Uterus (tissue), 3 donors: ENCODE measurements at regions not wholly inside any gene's neighbourhood (a gene's known extent, or its start where the extent isn't known, plus 50 kb on each side); places are given as distances from the start of the nearest gene placed in this dataset.

Source experiments
- DNase-seq, 2 donors: peaks; one replicate each; pipeline ENCODE4 v3.0.0-alpha.2; 2019 to 2020
- H3K27ac ChIP-seq, 2 donors: fragments of 200-600 bp; sonication (generic); 1 replicate in 1 of 2; 2 replicates in 1 of 2; pipeline ENCODE4 v1.5.1; 2016 to 2018
- H3K27me3 ChIP-seq, 2 donors: fragments of 200-600 bp; sonication (generic); one replicate each; pipeline ENCODE4 v1.5.1; 2018 to 2019; ENCODE audit warnings: control low read depth in 1 of 2
- H3K36me3 ChIP-seq, 2 donors: fragments of 200-600 bp; sonication (generic); one replicate each; pipeline ENCODE4 v1.5.1; 2019; ENCODE audit warnings: control low read depth in 1 of 2
- H3K4me1 ChIP-seq, 2 donors: fragments of 200-600 bp; sonication (generic); one replicate each; pipeline ENCODE4 v1.5.1; 2018 to 2019; ENCODE audit warnings: control low read depth in 1 of 2
- H3K4me3 ChIP-seq, 2 donors: fragments of 200-600 bp; sonication (generic); 1 replicate in 1 of 2; 2 replicates in 1 of 2; pipeline ENCODE4 v1.5.1; 2018 to 2019; ENCODE audit warnings: mild to moderate bottlenecking in 1 of 2
- H3K9me3 ChIP-seq, 2 donors: fragments of 200-600 bp; sonication (generic); one replicate each; pipeline ENCODE4 v1.5.1; 2019; ENCODE audit warnings: control low read depth in 1 of 2
- CTCF ChIP-seq, 4 experiments: fragments of 200-600 bp in 2 of 4; fragments of 450-650 bp in 2 of 4; sonication (generic) in 2 of 4; IDR thresholded peaks; one replicate each; pipeline ENCODE4 v1.5.1; 2016 to 2019; ENCODE audit warnings: antibody characterized with exemption in 4 of 4, mild to moderate bottlenecking in 2 of 4, moderate library complexity in 1 of 4
- POLR2A ChIP-seq, 2 donors: fragments of 450-650 bp; IDR thresholded peaks; one replicate each; pipeline ENCODE4 v1.6.1; 2016; ENCODE audit warnings: antibody characterized with exemption in 2 of 2, mild to moderate bottlenecking in 1 of 2, moderate library complexity in 1 of 2
- intact Hi-C: fragments of 100-400 bp; cut with DNase I; formaldehyde crosslinking; loops from one replicate; pipeline ENCODE4 v1.15.1; 2023; ENCODE audit warnings: low total_unique reads
- donor health status: DM: yes; HTN: yes; CAD: no.

DNA sequence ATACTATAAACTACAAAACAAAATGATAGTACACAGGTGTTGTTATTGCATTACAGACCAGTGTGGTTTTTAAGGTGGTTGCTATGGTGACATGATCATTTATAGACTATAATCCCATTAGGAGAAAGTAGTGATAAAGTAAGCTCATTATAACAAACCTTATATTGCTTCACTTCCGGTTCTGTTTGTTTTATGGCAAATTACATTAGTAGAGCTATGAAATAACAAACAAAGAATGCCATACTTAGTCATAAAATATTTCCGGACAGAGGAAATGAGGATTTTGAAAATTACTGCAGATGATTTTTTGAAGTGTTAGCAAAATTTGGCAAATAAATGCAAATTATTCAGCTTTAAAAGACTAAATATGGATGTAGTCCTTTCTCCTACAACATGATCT, 640.4 kb upstream of the ARPP21 start:
- no peak overlapping the region for H3K27ac ChIP-seq
- no peaks in the 10 kb centered on the region for H3K9me3 ChIP-seq
- no peaks in the 10 kb centered on the region for H3K27me3 ChIP-seq
- H3K4me1 ChIP-seq: no peaks in the 10 kb centered on the region
- intact Hi-C loops: no loop called here
- H3K4me3 ChIP-seq: no peak overlapping the region
- TF ChIP-seq POLR2A (IDR thresholded peaks at IDR 0.05) (no peak), CTCF (IDR thresholded peaks at IDR 0.05) (no peak)
- no peak for DNase-seq
- H3K36me3 ChIP-seq: no peaks in the 10 kb centered on the region

- Histone ChIP-seq H3K27ac (no peak overlapping the region), H3K4me3 (no peak overlapping the region), H3K36me3 (no peaks in the 10 kb centered on the region), H3K4me1 (no peaks in the 10 kb centered on the region), H3K9me3 (no peaks in the 10 kb centered on the region), H3K27me3 (no peaks in the 10 kb centered on the region)
- TF ChIP-seq POLR2A (IDR thresholded peaks at IDR 0.05) (no peak), CTCF (IDR thresholded peaks at IDR 0.05) (no peak)
- no peak for DNase-seq
- intact Hi-C loops: no loop called here
Observed at GRCh38 chr3:35012214-35012613, 627.1 kb upstream of the ARPP21 start.

- Histone ChIP-seq H3K9me3 (no peaks in the 10 kb centered on the region), H3K4me3 (no peak overlapping the region), H3K27me3 (no peaks in the 10 kb centered on the region), H3K27ac (no peak overlapping the region), H3K36me3 (no peaks in the 10 kb centered on the region), H3K4me1 (no peaks in the 10 kb centered on the region)
- intact Hi-C loops: no loop called here
- TF ChIP-seq POLR2A (IDR thresholded peaks at IDR 0.05) (no peak), CTCF (IDR thresholded peaks at IDR 0.05) (no peak)
- DNase-seq: no peak
Observed at GRCh38 chr3:35028157-35028556, 611.2 kb upstream of the ARPP21 start.

DNA sequence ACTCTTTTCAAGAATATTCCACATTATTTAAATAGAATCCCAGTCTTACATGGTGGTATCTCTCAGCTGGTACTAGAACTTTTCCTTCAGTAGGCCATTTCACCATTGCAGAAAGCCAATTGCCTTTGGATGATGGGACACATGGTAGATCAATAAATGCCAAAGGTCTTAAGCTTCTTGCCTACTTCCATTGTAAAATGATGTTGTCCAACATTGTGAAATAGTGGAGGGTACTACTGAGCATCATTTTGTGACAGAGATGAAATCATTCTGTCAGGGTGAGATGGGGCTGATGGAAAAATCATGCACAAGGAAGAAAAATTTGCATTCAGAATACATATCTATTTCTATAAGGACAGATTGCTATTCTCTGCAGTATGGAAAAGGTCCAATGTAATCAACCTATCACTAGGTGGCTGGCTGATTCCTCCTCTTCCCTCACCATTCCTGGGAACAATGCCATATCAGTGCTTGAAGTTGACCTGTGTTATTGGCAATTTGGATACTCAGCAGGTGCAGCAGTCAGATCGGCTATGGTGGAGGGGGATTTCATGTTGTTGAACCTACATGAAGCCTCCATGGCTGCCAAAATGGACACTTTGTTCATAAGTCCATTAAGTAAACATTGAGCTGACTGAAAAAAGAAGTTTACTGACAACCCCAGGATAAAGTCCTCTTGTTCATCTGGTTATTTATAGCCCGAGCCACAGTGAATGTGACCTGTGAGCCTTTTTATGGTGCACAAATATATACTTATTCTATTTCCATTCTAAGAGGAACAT, 596.9 kb upstream of the ARPP21 start:
- no peak for DNase-seq
- Histone ChIP-seq H3K27me3 (no peaks in the 10 kb centered on the region), H3K4me3 (no peak overlapping the region), H3K4me1 (no peaks in the 10 kb centered on the region), H3K27ac (no peak overlapping the region), H3K36me3 (no peaks in the 10 kb centered on the region), H3K9me3 (no peaks in the 10 kb centered on the region)
- intact Hi-C loops: no loop called here
- TF ChIP-seq CTCF (IDR thresholded peaks at IDR 0.05): no peak

DNA sequence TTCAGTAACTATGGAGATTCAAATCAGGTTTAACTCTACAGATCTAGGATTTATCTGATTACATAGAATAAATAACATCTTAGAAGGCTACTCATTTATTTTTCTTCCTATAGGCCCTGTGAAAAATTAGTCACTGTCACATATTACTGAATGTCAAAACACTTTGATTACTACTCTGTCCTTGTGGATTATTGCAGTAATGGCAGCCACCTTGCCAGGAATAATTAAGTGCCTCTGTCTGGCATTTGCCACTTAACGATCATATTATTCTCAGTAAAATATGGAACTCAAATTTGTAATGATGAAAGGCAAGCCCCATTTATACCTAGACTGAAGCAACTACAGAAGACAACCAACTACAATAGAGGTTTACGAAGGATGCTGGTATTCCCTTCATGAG, 596.3 kb upstream of the ARPP21 start:
- TF ChIP-seq CTCF (IDR thresholded peaks at IDR 0.05): no peak
- TF ChIP-seq POLR2A (IDR thresholded peaks at IDR 0.05): no peak

More for the DNA sequence above, 596.3 kb upstream of the ARPP21 start:
- Histone ChIP-seq H3K4me1 (no peaks in the 10 kb centered on the region), H3K36me3 (no peaks in the 10 kb centered on the region), H3K9me3 (no peaks in the 10 kb centered on the region), H3K27ac (no peak overlapping the region), H3K4me3 (no peak overlapping the region), H3K27me3 (no peaks in the 10 kb centered on the region)
- no peak for DNase-seq
- intact Hi-C loops: no loop called here
